NCI-H2196 (cell line): ENCODE measurements at regions not wholly inside any gene's neighbourhood (a gene's known extent, or its start where the extent isn't known, plus 50 kb on each side); places are given as distances from the start of the nearest gene placed in this dataset.

Experiments
- DNase-seq: peaks from one replicate; lab custom pipeline; 2025; ENCODE audit not compliant: unreplicated experiment; lab: John Stamatoyannopoulos, UW

DNA sequence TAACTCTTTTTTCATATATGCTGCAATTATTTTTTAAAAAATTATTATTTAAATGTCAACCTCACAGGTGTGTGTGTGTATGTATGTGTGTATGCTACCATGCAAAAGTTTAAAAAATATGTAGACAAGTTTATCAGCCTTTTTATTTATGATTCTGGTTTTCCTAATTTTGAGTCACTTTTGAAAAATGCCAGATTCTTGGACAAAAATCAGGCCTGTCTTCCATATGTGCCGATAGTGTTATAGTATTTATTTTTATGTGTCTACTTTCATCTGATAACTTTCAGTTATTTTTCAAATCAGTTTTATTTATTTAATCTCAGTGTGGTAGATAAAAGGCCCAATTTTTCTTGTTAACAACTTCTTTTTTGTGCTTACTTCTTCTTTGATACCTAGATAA lies 176.2 kb downstream of the RDH14 start:
- DNase-seq, result no peak

DNA sequence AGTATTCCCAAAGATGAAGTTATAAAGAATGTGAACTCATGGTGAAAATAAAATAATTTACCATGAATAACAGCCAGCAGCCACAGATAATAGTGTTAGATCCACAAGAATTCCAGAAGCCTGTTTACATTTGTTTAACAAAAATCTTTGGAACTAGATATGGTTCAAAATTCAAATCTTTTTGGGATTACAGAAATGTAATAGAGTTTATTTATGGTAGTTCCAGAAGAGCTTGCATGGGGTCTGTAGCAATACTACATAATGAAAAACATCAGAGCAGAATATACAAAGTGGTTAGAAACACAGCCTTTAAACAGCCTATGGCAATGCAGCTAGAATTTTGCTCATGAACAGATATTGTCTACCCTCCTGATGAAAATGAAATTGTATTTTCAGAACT lies 179.1 kb downstream of the RDH14 start:
- no peak for DNase-seq

DNA sequence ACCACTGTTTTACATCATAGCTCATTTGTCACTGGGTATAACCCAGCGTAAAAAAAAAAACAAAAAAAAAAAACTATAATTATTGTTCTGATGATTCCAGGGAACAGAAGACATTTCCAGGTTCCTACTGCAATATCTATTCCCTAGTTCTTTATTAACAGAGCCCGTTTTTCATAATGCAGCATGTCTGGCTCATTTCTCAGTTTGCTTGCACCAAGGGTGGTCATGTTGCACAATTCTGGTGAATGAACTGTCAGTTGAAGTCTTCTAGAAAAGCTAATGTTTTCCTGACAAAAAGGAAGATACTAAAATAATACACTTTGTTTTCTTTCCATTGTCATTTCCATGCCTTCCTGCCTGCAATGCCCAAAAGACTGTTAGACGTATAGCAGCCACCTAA lies 180.1 kb downstream of the RDH14 start:
- no peak for DNase-seq

DNA sequence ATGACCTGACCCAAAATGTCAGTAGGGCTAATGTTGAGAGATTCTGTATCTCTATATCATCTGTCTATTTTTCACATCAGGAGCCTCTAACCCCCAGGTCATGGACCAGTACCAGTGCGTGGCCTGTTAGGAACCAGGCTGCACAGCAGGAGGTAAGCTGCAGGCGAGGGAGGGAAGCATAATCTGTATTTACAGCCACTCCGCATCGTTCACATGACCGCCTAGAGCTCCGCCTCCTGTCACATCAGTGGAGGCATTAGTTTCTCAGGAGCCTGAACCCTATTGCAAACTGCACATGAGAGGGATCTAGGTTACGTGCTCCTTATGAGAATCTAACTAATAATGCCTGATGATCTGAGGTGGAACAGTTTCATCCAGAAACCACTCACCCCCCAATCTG lies 180.6 kb downstream of the RDH14 start:
- no peak for DNase-seq

DNA sequence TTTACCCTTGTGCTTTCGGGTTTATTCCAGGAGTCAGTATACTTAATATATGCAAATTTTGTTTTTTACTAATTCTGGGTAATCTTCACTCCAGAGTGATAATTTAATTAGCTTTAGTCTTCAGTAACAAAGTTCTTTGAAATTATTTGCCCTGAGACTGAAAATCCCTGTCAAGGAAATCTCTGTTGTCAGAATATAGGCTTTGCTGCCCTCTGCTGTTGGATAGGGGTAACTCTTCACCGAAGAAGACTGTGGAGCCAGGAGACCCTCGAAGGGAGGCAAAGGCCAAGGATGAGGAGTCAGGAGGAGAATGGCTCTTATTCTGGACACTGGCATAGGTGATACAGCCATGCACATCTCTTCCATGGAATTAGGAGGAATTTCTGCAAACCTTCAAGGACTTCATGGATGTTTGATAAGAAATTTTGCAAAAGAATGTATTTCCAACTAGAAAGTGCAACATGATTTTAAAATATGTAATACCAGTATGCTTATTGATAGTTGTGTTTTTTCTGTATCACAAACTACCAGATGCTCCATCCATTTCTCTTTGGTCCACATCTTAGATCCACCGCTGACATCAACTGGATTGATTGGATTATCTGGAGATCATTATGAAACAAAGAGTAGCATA lies 182.3 kb downstream of the RDH14 start:
- peak; percentile 59 for DNase-seq

DNA sequence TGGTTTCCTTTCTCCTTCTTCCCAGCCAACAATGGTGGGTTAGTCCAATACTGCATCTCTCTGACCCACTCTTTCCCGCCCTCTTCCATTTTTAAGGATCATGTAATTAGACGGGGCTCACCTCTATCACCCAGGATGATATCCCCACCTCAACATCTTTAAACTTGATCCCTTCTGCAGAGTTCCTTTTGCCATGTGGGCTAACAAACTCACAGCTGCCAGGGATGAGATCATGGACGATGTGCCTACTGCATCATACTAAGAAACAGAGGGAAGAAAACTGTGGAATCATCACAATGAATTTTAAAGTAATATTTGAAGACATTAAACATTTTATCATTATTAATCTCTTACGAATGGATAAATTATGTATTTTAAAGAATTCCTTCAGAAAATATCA lies 183.5 kb downstream of the RDH14 start:
- DNase-seq, result no peak

DNA sequence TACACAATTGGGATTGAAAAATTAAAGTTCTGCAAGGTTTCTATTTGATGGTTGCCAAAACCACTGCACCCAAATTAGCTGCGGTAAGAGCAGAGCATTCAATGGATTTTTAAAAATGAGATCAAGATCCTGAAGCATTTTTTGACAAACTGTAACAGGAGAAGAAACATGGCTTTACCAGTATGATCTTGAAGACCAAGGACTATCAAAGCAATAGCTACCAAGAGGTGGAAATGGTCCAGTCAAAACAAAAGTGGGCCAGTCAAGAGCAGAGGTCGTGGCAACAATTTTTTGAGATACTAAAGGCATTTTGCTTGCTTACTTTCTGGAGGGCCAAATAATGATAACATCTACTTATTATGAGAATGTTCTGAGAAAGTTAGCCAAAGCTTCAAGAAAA lies 186.8 kb downstream of the RDH14 start:
- DNase-seq, result no peak

DNA sequence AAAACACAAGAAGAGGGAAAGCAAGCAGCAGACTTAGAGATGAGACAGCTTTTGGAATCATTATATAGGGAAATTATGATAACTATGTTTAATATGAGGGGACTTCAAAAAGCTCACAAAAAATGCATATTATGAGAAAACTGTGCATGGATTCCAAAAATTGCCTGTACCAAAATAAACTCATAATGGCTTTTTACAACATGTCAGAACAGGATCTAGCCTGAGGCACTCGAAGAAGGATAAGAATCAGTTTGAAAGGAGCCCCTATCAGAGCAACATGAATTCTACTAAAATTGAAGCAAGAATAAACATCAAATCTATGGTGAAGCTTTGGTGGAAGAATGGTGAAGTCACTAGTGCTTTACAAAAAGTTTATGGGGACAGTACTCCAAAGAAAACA lies 187.4 kb downstream of the RDH14 start:
- no peak for DNase-seq

DNA sequence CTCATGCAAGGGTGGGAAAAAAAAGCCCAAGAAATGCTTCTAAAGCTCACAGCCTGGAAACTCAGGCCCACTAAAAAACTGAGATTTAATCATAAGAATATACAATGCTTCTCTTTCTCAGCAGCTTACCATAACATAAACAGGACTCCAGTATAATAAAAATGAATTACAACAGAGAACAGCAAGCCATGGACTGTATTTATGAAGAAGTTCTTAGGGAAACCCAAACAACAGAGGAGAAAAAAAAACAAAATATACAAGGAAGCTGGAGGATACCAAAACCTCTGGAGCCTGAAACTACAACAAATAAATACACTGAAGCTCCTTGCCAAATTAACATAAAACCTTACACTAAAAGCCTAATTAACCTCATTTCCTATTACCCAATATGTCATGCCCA lies 187.8 kb downstream of the RDH14 start:
- DNase-seq, result no peak

DNA sequence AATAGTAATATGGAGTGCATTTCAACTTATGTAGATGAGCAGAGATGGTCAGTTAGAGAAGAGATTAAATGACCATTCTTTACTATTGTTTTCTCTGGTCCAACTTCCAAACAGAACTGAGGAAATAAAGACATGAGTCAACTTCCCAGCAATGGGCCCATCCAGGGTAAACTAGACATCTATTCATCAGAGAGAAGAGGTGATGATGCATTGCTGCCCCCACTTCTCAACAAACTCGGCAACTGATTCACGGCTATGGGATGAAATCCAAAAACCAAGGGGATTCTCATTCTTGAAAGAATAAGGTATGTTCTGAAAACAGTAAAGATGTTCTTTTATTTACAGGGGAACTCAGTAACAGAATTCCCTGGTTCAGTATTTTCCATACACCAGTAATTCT lies 190.7 kb downstream of the RDH14 start:
- DNase-seq, result no peak

DNA sequence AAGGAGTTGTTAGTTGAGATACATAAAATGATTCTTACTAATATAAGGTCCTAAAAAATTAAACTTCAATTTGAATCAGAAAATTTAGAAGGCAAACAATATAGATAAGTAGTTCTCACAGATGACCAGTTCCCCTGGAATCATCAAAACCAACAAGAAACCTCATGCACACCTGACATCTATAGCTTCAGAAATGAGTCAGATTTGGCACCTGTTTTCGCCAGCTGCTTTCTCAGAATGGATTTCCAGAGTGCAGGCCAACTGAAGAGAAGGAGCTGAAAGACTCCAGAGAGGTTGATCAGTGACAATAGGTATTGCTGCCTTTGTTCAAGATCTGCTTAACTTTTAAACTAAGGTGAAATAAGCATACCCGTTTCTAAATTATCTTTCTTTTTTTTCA lies 192.4 kb downstream of the RDH14 start:
- no peak for DNase-seq

DNA sequence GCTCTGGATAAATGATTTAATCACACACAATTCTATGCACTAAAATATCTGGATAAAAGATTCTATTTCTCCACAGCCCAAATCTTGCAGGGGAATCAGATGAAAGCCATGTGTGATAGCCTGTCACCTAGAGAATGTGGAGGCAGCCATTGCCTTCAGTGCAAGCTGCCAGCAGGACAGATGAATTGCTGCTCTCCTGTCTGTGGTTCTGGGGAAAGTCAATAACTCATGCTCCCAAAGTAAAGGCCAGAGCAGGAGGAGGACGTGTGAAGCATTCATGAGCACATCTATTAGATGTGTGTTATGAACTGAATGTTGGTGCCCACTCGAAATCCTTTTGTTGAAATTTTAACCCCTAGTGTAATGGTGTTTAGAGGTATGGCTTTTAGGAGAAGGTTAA lies 195.1 kb downstream of the RDH14 start:
- DNase-seq, result no peak

DNA sequence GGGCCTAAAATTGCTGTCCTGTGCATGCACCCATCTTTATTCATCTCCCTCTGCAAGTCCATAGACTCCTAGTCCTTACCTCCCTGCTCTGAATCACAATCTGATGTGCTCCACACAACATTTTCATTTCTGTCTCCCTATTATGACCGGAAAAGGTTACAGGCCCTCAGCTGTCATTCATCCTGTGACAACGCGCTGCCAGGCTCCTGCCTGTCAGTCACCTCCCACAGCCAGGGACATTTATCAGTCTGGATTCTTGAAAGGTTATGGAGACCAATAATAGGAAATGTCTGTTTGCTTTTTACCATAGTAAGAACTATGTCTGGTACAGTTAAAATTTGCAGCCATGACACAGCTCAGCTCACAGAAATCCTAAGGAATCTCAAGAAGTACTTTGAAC lies 197.1 kb downstream of the RDH14 start:
- DNase-seq, result no peak

DNA sequence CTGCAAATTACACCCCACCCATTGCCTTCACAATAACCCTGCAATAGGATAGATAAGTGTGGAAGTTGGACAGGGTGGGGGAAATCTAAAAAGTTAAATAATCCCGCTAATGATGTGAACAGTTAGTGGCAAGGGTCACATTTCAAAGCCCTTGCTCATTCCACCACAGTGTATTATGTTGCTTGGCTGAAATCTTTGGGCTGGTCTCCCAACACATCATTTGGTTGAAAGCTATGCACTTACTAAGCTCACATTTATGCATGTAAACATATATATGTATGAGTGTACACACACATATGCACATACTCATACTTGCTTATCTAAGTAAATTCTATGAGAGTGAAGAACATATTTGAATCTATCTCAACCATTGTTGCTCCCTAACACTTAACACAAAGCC lies 197.8 kb downstream of the RDH14 start:
- DNase-seq, result no peak

DNA sequence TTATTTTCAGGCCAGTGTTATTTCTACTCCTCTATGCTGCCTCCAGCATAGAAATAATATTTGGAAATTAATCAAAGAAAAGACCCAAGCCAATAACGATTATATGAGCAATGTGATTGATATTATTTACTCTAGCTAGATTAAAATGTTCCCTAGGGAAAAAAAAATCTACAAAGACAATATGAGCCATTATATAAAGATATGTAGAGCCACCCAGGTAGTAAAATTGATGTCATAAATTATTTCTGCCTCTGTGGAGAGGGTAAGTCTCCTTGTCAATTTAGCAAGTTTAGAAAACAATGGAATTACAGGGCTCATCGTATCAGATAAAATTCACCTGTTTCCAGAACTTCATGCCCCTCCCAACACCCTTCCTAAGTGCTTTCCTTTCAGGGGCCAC lies 202.9 kb downstream of the RDH14 start:
- DNase-seq, result no peak

DNA sequence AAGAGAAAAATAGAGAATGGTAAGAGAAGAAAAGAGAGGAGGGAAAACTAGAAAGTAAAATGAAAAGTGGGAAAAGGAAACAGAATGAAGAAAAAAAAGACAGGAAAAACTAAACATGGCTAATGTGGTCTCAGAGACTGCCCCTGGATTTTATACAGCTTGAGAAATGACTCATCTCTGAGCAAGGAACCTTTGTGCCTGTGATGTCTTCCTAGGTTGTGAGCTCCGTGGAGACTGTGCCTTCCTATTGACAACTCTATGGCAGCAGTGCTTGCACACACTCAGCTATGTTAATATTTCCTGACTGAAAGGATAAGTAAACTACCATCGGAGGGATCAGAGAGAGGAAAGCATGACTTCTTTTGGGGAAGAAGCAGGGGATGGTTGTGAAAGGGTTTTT lies 203.8 kb downstream of the RDH14 start:
- no peak for DNase-seq

DNA sequence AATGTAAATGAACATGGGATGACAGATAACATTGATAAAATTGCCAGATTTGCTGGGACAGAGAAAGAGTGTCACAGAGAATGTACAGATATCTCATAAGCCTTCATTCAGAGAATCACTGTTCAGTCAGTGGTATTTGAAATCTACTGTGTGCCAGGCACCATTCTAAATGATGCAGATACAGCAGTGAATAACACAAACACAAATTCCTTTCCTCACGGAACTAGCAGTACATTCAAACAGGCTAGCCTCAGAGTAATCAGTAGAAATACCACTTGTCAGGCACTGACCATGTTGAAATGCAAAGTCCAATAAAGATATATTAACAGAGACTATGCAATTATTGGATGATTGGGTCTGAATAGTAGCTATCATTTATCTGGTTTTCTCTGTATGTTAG lies 211.0 kb downstream of the RDH14 start:
- no peak for DNase-seq

DNA sequence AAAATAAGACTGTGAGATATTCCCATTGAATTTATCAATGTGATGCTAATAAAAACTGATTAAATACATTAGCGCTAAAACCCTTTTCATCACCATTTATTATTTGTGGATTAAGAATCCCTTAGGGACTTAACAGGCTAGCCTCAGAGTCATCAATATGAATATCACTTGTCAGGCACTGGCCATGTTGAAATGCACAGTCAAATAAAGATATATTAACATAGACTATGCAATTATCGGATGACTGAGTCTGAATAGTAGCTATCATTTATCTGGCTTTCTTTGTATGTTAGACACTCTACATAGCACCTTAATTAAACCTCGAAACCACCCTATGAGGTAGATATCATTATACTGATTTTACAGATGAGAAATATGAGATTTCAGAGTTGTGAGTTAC lies 213.6 kb downstream of the RDH14 start:
- no peak for DNase-seq

DNA sequence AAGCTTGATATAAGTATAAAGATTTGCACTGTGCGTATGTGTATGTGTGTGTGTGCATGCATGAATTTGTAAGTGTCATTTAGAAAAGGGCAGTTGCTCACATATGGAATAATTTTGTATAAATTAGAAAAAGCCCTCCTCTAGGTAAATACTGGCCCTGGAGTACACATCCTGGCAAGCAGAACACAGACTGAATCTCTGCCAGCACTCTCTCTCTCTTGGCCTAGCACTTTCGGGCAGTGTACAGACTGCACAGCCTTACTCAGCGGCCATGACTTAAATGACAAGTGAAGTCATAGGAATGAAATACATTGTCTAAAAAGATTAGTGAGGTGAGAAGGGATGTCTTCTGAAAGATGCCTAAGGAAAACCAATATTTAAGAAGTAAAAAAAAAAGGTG lies 214.1 kb downstream of the RDH14 start:
- peak; percentile 41 for DNase-seq

DNA sequence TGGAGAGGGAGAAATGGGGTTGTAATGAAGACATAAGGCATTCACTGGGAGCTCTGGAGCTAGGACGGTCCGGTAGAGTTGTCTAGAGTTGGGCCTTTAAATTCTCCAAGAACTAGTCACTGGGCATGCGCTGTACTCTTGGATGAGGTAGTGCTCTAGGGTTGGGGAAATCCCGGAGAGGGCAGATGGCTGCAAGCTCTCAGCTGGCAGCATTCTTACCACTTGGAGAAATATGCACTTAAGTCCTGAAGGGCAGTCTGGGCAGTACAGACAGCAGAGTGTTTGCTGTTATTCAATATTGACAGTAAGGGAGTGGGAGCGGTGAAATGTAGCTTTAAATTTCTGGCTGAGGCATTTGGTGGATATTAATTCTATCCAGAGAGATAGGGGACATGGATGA lies 214.6 kb downstream of the RDH14 start:
- DNase-seq, result peak; percentile 79

DNA sequence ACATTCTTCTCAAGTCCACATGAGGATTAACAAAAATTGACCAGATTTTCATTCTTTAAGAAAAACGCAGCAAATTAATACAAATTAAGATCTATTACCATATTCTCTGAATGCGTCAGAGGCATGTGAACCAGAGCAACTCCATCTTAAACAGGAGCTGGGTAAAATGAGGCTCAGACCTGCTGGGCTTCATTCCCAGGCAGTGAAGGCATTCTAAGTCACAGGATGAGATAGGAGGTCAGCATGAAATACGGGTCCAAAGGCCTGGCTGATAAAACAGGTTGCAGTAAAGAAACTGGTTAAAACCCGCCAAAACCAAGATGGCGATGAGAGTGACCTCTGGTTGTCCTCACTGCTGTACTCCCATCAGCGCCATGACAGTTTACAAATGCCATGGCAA lies 217.6 kb downstream of the RDH14 start:
- no peak for DNase-seq

DNA sequence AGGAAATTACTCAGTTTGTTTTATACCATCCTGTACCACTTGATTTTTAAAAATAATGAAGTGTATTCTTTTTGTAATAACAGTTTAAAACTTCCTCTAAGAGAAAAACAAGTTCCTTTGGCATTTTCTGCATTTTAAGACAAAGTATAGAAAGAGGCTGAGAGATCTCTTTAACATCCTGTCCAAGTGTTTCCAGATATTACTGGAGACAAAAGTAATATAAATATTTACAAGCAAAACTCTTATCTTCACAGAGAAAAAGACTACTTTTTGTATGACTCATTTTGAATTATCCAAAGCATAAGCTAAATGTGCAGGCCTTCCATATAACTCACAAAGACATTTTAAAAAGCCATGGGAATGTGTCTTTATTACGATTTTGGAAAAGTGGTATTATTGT lies 221.1 kb downstream of the RDH14 start:
- DNase-seq, result no peak

DNA sequence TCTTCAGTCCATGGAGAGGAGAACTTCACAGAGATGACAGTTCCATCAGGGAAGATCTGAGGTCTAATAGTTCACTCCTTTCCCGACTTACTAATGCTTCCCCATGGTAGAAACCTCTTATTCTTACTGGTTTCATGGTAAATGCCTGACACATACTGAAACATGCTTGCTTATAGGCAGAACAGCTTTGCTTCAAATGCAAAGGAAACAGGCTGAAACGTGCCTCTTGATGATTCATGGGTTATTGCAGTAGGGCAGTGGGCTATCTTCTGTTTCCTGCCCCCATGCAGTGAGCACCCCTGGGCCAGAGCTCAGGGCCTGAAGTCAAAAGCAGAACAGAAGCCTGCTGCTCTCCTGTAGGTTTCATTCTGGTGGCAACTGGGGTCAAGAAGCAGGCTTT lies 223.5 kb downstream of the RDH14 start:
- no peak for DNase-seq

DNA sequence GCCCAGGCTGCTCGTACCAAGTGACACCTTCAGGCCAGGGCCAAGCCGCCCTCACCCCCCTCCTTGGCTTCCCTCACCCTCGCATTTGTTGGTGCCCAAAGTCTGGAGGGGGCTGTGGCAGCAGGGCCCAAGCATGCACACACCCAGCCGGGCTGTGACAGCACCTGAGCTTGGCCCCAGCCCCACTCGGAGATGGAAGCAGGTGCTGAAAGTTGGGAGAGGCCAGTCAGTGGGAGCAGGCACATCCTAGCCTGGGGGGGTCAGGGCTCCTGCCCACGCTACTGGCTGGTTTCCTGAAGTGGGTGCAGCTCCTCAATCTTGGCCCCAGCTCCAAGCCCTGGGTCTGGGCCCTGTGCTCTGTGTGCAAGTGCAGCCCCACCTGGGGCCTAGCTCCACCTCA lies 228.0 kb downstream of the RDH14 start:
- DNase-seq, result no peak
